CD4-positive, alpha-beta T cell treated with Interleukin-1 beta for 1 hour (primary cell): ENCODE measurements at regions not wholly inside any gene's neighbourhood (a gene's known extent, or its start where the extent isn't known, plus 50 kb on each side); places are given as distances from the start of the nearest gene placed in this dataset.
"Not testable (repeated sequence)": the region's sequence is repeated elsewhere in the genome, so short reads cannot be mapped to it uniquely, and the experiment has no call there.

ENCODE experiments used
- DNase-seq, 2 donors: peaks; one replicate each; pipeline ENCODE4 v3.0.0-alpha.2; 2020 to 2022

DNA sequence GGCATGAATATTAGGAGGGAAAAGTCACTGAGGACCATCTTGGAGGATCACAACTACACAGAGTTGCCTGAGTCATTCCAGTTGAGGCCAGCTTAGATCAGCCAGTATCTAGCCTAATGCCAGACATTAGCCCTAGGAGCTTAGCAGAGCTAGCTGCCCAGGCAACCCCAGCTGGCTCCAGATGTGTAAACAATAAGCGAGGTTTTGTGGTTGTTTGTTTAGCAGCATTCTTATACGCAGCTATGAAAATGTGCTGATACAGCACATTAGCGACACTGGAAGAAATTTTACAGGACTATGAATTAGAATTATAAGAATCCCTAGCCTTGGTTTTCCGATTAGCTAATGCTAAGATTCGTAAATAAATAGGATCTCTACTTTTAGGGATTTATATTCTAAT lies 59.3 kb downstream of the BTBD3 start:
- DNase-seq = no peak

DNA sequence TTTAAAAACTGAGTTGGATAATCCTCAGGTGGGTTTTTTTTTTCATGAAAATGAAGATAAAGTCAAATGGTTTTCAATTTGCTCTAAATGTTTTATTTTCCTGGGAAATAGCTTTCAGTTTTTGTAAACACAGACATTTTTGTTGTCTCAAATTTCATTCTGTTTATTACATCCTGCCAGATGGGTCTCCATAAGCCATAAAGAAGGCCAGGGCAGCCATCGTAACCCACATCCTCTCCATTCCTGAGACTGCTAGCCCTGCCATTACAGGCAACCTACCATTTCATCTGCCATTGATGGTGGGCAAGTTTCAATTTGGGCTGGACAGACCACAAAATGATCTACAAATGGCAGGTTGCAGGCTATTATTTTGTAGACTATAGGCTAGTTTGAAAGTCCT lies 60.8 kb downstream of the BTBD3 start:
- no peak for DNase-seq

DNA sequence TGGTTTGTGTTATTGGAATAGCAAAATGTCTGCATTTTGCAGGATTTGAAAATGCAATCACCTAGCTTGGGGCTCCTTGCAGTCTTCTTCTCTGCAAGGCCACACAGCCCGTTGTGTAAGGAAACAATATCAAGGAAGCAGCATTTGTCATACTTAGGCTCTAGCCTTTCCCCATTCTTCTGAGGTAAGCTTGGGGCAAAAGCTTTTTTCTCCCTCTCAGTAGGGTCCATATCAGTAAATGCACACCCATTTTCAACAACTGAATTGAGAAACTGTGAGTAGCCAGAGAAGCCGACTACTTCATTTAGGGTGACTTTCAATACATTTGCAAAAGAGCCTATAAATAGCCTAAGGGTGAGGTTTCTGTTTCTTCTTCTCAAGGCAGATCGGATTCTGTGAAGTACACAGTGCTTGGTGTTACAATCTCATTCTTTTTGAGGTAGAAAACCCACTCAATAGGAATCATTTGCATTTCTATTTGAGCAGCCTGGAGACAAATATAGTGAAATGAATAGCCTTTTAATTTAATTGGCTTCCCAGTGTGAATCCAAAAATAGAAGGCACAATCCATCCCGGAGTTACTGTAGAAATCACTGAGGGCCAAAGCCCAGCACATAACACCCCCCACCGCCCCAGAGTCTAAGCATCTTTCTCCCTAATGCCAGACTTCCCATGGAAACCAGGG lies 61.8 kb downstream of the BTBD3 start:
- no peak for DNase-seq

DNA sequence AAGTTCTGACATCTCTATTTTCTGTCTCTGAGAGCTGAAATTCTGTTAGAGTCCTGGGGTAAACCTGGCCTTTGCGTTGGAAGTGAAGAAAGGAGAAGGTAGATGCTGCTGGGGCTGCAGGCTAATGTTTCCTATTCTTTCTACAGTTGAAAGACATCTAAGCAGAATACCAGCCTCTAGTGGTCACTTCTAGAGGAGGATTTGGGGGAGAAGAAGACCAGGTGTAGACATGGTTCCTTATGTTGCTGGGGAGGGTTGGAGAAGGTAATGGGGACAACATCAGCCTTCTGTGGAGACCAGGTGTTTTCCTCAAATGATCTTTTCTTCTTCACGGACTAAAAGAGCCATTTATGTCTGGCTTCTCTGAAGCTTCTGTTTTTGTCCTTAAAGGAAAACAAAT lies 62.6 kb downstream of the BTBD3 start:
- no peak for DNase-seq

DNA sequence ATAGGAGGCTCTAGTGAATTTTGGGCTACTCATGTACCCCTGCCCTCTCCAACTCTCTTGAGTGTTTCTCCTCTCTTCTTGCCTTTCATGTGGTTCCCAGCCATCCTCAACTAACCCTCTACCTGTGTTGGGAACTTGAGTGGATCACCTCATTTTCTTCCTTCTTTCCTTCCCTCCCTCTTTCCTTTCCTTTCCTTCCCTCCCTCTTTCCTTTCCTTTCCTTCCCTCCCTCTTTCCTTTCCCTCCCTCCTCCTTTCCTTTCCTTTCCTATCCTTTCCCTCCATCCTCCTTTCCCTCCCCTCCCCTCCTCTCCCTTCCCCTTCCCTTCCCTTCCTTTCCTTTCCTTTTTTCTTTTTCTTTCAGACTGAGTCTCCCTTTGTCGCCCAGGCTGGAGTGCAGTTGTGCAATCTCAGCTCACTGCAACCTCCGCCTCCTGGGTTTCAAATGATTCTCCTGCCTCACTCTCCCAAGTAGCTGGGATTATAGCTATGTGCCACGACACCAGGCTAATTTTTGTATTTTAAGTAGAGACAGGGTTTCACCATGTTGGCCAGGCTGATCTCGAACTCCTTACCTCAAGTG lies 63.8 kb downstream of the BTBD3 start:
- DNase-seq = no peak

DNA sequence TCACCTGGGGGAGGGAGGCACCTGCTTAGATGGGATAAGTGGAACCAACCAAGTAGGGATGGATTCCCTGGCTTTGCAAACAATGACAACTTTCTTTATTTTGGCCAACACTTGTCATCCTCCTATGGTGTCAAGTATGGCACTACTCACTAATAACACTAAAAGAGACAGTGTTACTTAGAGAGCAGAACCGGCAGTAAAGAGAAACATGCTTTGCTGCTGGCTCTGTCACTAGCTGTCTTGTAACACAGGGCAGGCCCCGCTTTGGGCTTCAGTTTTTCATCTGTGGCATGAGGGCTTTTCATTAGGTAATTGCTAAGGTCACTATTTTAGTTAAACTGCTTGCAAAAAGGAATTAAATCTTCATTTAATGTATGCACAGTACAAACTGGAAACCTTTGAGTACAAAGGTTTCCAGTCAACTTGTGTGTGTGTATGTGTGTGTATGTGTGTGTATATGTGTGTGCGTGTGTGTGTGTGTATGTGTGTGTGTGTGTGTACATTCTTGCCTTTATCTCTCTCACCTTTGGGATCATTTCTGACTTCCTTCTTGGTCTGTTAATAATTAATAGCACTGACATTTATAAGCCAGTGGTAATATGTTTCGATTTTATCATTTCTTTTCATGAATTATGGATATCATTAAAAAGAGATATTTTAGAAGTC lies 64.7 kb downstream of the BTBD3 start:
- no peak for DNase-seq

DNA sequence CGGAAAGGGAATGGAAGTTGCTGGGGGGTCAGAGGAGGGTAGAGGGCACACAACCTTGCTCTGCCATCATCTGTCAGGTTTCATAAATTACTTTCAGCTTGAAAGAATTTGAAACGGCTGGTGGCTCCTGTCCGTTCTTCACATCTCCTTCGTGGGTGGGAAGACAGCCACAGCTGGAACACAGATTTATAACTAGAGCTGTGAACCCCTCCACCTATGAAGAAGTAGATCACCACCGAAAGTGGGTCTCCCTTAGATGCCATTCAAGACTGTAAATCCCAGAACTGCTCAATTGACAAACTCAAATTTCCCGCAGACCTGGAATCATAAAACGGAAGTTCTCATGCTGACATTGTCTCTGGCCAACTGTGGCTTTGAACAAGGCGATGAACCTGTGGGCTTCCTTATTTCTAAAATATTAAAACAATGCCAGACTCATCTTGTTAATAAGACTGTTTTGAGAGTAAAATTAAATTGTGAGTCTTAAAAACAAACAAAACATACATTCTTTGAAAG lies 65.3 kb downstream of the BTBD3 start:
- no peak for DNase-seq

DNA sequence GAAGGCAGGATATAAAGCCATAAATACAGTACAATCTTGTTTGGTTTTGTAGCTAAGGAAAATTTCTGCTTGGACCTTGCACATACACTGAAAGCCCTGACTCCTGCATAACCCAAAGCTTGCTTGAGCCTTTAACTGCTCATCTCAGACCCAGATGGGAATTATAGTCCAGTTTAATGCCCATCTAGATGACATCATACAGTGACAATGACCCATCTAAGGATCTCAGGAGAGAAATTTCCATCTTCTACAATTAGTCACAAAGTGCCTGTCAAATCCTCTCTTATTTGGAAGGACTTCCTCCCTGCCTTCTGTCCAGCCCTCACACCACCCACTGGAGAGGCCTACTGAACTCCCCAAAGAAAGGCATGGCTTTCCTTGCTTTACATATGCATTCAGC lies 69.3 kb downstream of the BTBD3 start:
- no peak for DNase-seq

DNA sequence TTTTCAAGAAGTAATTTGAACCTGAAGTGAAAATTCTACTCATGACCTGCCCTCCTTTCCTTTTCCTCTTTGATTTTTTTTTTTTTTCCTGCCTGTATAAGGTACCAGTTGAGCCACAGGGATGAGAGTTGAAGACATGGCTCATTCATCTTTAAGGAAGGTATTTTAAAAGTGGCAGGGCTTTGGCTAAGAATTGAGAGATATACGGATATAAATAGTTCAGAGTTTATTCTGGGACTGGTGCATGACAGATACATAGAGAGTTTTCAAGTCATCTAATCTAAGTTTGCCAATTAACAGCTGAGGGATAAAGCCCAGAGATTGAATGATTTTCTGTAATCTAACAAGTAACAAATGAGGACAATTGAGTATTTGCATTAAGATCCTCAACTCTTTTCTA lies 69.8 kb downstream of the BTBD3 start:
- no peak for DNase-seq

DNA sequence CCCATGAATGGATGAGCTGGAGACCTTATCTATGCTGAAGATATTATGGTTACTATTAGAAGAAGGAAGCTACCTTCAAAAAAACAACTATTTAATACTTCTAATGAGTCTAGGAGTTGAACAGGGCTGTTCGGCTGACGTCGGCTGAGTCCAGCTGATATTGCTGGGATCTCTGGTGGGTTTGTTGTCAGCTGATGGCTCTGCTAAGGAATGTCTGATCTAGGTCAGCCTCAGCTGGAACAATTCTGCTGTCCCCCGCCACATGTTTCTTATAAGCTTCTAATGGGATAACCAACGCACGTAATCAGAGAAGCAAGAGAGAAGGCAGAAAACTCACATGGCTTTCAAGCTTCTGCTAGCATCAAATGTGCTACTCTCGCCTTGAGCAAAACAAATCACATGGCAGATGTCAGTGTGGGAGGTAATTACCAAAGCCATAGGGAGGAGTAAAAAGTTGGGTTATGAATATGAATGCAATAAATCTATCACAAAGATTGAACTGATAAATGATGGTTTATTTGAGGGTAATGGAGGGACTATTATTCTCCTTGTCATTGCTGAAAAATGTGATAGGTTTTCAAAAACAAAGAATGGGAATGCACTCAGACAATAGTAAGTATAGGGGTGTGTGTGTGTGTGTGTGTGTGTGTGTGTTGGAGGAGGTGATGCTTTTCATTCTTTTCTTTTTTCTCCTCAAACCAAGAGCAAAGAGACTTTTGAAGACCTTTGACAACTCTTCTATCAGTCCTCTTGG lies 71.5 kb downstream of the BTBD3 start:
- no peak for DNase-seq

DNA sequence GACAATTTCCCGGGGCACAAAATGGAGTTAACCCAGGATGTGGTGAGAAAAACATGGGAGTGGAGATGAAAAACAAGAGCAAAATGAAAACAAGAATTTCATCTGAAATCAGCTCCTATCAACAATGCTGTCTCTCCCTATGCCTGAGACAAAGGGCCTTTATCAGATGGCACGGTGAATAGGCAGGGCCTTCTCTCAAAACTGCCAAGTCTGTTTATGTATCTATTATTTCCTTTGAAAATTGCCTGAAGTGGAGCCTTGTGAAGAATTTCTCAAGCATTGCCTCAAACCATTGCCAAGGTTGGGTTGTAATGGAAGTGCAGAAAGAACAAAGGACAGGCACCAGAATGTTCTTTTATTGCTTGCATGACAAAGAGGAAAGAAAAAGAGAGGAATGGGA lies 74.7 kb downstream of the BTBD3 start:
- no peak for DNase-seq

DNA sequence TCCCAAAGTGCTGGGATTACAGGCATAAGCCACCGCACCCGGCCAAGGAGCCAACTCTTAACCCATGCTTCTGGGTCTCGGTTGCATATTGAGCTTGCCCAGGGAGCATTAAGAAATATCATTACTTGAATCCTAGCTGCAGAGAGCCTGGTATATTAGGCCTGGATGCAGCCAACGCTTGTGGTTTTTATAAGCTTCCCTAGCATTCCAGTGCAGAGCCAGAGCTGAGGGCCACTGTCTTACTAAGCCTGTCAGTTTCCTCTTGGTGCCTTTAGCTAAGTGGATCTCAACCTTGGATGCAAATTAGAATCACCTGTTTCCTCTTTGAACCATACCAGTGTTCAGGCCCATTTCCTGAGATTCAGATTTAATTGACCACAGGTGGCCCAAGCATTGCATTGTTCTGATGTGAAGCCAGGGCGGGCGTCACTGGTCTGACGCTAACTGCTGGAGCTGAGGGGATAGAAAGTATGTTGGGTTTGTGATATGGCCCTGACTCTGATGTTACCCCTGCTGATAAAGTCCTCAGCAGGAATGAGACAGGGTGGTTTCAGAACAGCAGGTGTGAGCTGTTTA lies 76.3 kb downstream of the BTBD3 start:
- no peak for DNase-seq

DNA sequence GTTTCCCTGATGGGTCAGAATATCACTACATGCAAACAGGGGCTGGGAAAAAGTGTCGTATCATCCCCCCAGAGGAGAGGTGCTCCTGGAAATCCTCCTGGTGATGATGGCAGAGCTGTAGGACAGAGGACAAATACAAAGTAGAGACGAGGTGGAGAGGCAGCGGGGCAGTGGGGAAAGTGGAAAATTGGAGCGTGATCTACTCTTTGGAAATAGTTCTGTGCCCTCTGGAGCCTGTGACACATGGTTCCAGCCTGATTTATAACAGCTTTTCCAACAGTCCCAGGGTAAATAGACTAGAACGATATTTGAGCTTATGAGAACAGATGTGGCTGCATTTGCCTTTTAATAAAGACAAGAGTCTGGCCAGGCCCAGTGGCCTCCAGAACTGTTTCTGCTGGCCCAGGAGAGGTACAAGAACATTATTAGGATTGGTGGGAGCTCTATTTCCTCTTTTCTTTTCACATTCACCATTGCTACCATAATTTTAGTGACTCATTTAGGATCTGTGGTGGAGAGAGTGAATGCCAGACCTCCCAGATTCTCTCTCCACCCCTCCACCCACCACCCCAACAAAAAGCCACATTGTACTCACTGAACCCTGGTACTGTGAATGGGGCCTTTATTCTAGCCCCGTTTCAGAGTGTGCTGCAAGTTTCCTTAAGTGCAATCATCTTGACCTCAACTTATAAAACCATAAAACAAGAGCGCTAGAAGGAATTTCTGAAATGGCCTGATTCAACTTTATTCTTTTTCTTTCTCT lies 78.3 kb downstream of the BTBD3 start:
- DNase-seq = no peak

DNA sequence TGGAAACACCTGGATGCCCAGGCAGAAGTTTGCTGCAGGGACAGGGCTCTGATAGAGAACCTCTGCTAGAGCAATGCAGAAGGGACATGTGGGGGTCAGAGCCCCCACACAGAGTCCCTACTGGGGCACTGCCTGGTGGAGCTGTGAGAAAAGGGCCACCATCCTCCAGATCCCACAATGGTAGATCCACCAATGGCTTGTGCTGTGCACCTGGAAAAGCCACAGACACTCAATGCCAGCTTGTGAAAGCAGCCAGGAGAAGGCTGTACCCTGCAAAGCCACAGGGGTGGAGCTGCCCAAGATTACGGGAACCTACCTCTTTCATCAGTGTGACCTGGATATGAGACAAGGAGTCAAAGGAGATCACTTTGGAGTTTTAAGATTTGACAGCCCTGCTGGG lies 87.1 kb downstream of the BTBD3 start:
- not testable (repeated sequence) for DNase-seq

DNA sequence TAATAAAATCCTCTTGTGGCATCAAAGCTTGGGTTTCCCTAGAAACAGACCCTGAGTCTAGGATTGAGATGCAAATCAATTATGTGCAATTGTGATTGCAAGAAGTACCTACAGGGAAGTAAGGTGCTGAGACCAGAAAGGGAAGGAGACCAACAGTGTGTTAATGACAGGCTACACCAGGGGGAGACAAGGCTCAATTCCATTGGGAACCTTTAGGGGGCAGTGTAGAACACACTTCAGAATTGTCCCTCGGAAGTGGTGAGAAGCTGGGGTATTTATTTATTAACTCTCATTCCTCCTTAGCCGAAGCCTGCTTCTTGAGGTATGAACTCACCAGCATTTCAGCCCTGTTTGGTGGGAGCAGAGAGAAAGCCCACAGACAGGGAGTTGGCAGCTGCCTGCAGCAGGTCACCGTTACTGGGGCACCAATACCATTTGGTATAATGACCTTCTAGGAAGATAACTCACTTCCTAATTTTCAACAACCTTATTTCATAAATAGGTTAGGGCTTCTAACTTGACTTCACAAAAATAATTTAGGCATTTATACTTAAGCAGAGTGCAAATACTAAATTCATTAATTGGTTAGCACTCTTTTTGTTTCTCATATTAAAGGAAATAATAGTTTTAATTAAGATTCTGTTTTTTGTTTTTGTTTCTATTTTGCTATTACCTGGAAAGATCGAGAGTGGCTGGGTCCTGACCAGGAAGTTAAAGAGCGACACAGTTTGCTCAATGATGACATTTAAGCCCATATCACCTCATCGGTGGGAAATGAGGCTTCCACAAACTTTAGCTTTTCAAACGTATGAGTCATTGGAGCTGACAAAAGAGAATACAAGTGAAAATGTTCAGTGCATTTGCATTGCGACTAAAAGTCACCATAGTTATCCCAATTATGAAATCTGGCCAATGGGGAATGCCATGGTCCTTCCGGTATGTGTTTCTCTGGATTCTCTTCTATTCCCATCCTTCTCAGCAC lies 94.8 kb downstream of the BTBD3 start:
- DNase-seq = peak; percentile 4 to 28

DNA sequence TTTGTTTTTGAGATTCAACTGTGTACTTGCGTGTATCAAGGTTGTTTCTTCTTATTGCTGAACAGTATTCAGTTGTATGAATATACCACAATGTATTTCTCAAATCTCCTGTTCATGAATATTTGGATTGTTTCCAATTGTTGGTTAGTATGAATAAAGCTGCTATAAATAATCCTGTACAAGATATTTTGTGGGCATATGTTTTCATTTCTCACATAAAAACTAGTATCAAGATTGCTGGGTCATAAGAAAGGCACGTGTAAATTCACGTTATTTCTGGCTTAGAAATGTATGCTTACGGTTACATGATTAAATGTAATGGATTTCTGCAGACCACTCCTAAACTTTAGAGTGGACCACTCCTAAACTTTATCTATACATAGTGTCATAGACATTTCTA lies 96.6 kb downstream of the BTBD3 start:
- no peak for DNase-seq

DNA sequence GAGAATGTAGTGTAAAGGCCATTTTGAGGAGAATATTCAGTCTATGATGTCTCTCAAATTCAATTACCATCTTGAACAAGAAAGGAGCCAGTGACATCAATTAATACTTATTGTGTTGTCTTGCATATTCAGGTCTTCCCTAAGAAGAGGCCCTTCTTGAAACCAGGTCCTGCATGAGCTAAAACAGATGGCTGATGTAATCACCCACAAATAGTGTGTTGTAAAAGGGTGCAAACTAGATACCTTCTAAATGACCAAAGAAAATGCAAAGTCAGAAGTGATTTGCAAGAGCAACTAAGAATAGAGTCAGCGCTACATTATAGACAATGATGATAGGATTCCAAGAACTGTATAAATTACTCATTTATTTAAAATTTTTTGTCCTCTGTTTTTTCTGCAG lies 97.0 kb downstream of the BTBD3 start:
- DNase-seq = no peak

DNA sequence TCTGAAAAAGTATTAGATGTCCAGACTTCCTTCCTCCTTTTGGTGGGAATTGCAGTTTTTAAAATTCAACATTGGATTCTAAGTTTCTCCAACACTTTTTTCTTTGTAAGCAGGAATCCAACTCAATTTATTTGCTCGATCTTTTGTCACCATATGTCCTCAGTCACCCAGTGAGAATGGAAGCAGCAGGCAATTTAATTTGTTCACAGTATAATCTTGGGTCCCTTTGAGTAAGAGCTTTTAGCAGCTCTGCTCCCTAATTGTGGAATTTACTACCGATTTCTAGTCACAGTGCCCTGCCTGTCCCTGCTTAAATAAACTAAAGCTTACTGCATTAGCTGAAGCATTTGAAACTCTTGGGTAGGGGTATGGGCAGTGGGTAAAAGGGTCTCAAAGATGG lies 98.6 kb downstream of the BTBD3 start:
- DNase-seq = no peak

DNA sequence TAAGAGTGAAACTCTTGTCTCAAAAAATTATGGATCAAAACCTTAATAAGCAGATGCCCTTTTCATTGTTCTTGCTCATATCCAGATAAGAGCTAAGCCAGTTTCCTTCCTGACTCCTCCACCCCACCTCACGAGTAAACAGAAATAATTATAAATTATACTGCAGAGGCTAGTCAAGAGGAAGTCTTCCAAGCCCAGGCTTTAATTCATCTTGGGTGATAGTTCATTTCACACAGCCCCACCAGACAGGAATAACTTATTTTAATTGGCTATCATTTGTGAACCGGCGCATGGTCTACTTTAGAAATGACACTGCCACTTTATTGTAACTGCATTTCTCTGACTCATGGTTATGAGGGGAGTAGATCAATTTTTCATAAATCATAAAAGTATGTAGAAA lies 102.0 kb downstream of the BTBD3 start:
- DNase-seq = no peak

DNA sequence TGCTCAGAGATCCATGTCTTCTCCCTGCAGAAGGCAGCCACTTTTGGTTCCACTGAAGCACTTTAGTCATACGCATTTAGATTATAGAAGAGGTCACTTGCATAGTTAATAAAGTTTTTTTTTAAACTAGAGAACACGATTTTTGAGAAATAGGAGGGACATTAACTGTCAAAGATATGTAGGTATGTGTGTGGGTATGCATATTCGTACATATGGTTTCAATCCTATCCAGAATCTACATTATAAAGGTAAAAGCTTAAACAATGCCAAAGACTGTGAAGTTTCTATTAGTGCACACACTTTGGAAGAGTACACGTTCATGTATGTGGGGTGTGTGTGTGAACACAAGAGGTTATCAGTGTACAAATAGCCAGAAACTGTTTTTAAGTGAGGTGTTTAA lies 103.2 kb downstream of the BTBD3 start:
- DNase-seq = no peak

DNA sequence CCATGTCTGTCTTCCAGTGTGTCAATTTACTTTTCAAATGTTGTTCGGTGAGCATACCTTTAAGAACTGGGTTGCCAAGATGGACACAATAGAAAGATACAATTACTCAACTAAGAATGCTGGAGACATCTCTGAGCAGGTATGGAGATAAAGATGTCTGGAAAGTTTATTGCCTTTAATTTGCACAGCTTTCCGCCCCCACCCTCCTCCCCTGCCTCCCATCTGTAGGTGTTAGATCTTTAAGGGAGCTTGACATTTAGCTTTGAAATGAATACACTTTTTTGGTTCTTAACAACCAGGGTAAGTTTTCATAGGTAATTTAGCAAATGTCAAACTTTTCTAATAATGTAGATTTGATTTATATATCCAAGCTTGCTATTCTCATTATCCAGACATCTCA lies 104.4 kb downstream of the BTBD3 start:
- no peak for DNase-seq
